GM12878 (cell line): ENCODE measurements at regions not wholly inside any gene's neighbourhood (a gene's known extent, or its start where the extent isn't known, plus 50 kb on each side); places are given as distances from the start of the nearest gene placed in this dataset.
A peak's percentile ranks its signal among the peaks of the same experiment; 100 is the strongest.

ENCODE experiments used
- CHD2 ChIP-seq: IDR thresholded peaks from 2 replicates; pipeline ENCODE4 v1.6.1; 2011; ENCODE audit warnings: low read depth, low read length, improper control_type of control experiment, borderline replicate concordance
- CTCF ChIP-seq, 3 experiments: IDR thresholded peaks in 2 of 3; conservative IDR thresholded peaks in 1 of 3; 2 replicates each; pipeline ENCODE4 v1.5.1; 2011; ENCODE audit warnings: low read depth in 3 of 3, low read length in 3 of 3, mild to moderate bottlenecking in 3 of 3, control low read depth in 2 of 3, moderate library complexity in 2 of 3, inconsistent platforms in 1 of 3, mixed read lengths in 1 of 3; ENCODE audit not compliant: control insufficient read depth in 2 of 3, insufficient read depth in 1 of 3; ENCODE audit errors: extremely low read depth in 1 of 3
- ETV6 ChIP-seq, 2 experiments: fragments of 450-650 bp in 1 of 2; IDR thresholded peaks in 1 of 2; conservative IDR thresholded peaks in 1 of 2; 2 replicates each; pipeline ENCODE4 v1.6.1; 2014; ENCODE audit warnings: antibody characterized with exemption in 1 of 2, borderline replicate concordance in 1 of 2, low read depth in 1 of 2, mild to moderate bottlenecking in 1 of 2, moderate library complexity in 1 of 2
- IRF3 ChIP-seq: fragments of 450-650 bp; IDR thresholded peaks from 2 replicates; pipeline ENCODE4 v1.6.1; 2014; ENCODE audit warnings: mild to moderate bottlenecking
- PAX5 ChIP-seq: IDR thresholded peaks from 2 replicates; pipeline ENCODE4 v1.6.1; 2011; ENCODE audit warnings: low read depth, low read length, borderline replicate concordance
- PKNOX1 ChIP-seq: fragments of 450-650 bp; IDR thresholded peaks from 2 replicates; pipeline ENCODE4 v1.6.1; 2016; ENCODE audit warnings: mild to moderate bottlenecking
- PML ChIP-seq: IDR thresholded peaks from 2 replicates; pipeline ENCODE4 v1.6.1; 2012; ENCODE audit warnings: low read length, inconsistent platforms
- SKIL ChIP-seq: fragments of 450-650 bp; IDR thresholded peaks from 2 replicates; pipeline ENCODE4 v1.6.1; 2017; ENCODE audit warnings: mild to moderate bottlenecking, low read depth, inconsistent platforms; ENCODE audit not compliant: poor library complexity, severe bottlenecking
- SMAD1 ChIP-seq: fragments of 450-650 bp; IDR thresholded peaks from 2 replicates; pipeline ENCODE4 v1.6.1; 2018; ENCODE audit warnings: mild to moderate bottlenecking, low read depth; ENCODE audit not compliant: partially characterized antibody
- STAT3 ChIP-seq: IDR thresholded peaks from 2 replicates; pipeline ENCODE4 v1.6.1; 2011; ENCODE audit warnings: low read depth, low read length, improper control_type of control experiment
- TBL1XR1 ChIP-seq: IDR thresholded peaks from 2 replicates; pipeline ENCODE4 v1.6.1; 2012; ENCODE audit warnings: low read depth, low read length, improper control_type of control experiment
- ZNF274 ChIP-seq: IDR thresholded peaks from one replicate; pipeline ENCODE4 v1.8.0; 2011; ENCODE audit not compliant: insufficient read length, insufficient read depth
- ZNF687 ChIP-seq: fragments of 450-650 bp; IDR thresholded peaks from 2 replicates; pipeline ENCODE4 v1.6.1; 2017; ENCODE audit warnings: mild to moderate bottlenecking, moderate library complexity

- TF ChIP-seq PKNOX1 = peak; percentile 36; the same call in 1 of the 2 replicates
- peak in 1 of 2 experiments; percentile 51; a peak in 1 of 4 replicates for TF ChIP-seq ETV6 (conservative IDR thresholded peaks at IDR 0.05 in 1 of 2, IDR thresholded peaks at IDR 0.05 in 1 of 2; ENCODE audit: borderline replicate concordance in 1 of 2, low read depth in 1 of 2)
- TF ChIP-seq ZNF687 = peak; percentile 52; the same call in 1 of the 2 replicates
- no peak for TF ChIP-seq SMAD1
- TF ChIP-seq STAT3 = peak; percentile 36; the same call in 1 of the 2 replicates
- TF ChIP-seq IRF3 = 0 out of 2 replicates have a peak, but pooled peaks have one; percentile 27
- TF ChIP-seq SKIL = peak; percentile 58
- TF ChIP-seq TBL1XR1 = peak; percentile 24; the same call in 1 of the 2 replicates
- TF ChIP-seq CHD2 = peak; percentile 44; the same call in 1 of the 2 replicates
- TF ChIP-seq PML = 0 out of 2 replicates have a peak, but pooled peaks have one; percentile 55
- TF ChIP-seq PAX5 = peak; percentile 64; the same call in 1 of the 2 replicates
- no peak for TF ChIP-seq ZNF274
- no peak for TF ChIP-seq CTCF (IDR thresholded peaks at IDR 0.05 in 2 of 3, conservative IDR thresholded peaks at IDR 0.05 in 1 of 3; ENCODE audit: control insufficient read depth in 2 of 3, extremely low read depth in 1 of 3, insufficient read depth in 1 of 3, low read depth in 3 of 3, low read length in 3 of 3)
Observed at GRCh38 chr1:181430015-181430885, 53.1 kb upstream of the CACNA1E start (continued).
